Right cardiac atrium (tissue), 5 donors: ENCODE measurements at regions not wholly inside any gene's neighbourhood (a gene's known extent, or its start where the extent isn't known, plus 50 kb on each side); places are given as distances from the start of the nearest gene placed in this dataset.
"Not testable (repeated sequence)": the region's sequence is repeated elsewhere in the genome, so short reads cannot be mapped to it uniquely, and the experiment has no call there.

Experiments
- ATAC-seq, 2 donors: fragments of 200-7000 bp; cut with Tn5 transposase; one replicate each; pipeline versions ENCODE4 v1.8.0 to v1.9.1; 2020; ENCODE audit warnings: moderate library complexity in 2 of 2, mild to moderate bottlenecking in 1 of 2
- DNase-seq, 3 donors: peaks; one replicate each; pipeline ENCODE4 v3.0.0-alpha.2; 2020
- H3K27ac ChIP-seq: one replicate; pipeline ENCODE4 v1.5.1; 2013; ENCODE audit warnings: mild to moderate bottlenecking, low read length, control low read depth, moderate library complexity
- H3K27me3 ChIP-seq: one replicate; pipeline ENCODE4 v1.6.1; 2013; ENCODE audit not compliant: control insufficient read depth, insufficient read depth
- H3K4me1 ChIP-seq: one replicate; pipeline ENCODE4 v1.6.1; 2013; ENCODE audit warnings: low read length; ENCODE audit not compliant: control insufficient read depth, insufficient read depth
- H3K4me3 ChIP-seq: one replicate; pipeline ENCODE4 v1.5.1; 2013; ENCODE audit warnings: low read length, control low read depth
- H3K9me3 ChIP-seq: one replicate; pipeline ENCODE4 v1.6.1; 2013; ENCODE audit warnings: low read length; ENCODE audit not compliant: control insufficient read depth
- WGBS: extraction: QIAGEN DNeasy Blood & Tissue Kit; methylation state at CpG from one replicate; pipeline ENCODE4 v1.1.7; 2013; 5-methylcytosine and 5-hydroxymethylcytosine counted together
- intact Hi-C, 4 donors: fragments of 100-400 bp; cut with DNase I; formaldehyde crosslinking; loops; one replicate each; pipeline versions ENCODE4 v1.11.0 to v1.14.0; 2022 to 2023
- donor health status: healthy with polysubstance abuse.
- donor health status: DM: no; HTN: yes; CAD: no.
- donor health status: DM: no; HTN: no; CAD: no.
- donor health status: DM: no; HTN: yes; CAD: no; lungs with severe emphysema.
- donor health status: DM: yes; HTN: yes; CAD: no.

- Histone ChIP-seq H3K27ac (no peak overlapping the region), H3K4me3 (no peak overlapping the region), H3K9me3 (no peaks in the 10 kb centered on the region), H3K4me1 (no peaks in the 10 kb centered on the region), H3K27me3 (no peaks in the 10 kb centered on the region)
- intact Hi-C loops: no loop called here
- no peak for DNase-seq
- no peak for ATAC-seq
- 54% methylated on average over 12 of the region's 12 CpGs for WGBS
Measured at GRCh38 chr20:24842274-24842917, 106.7 kb upstream of the CST7 start.

- Histone ChIP-seq H3K4me3 (no peak overlapping the region), H3K4me1 (no peaks in the 10 kb centered on the region), H3K27me3 (no peaks in the 10 kb centered on the region), H3K27ac (no peak overlapping the region), H3K9me3 (no peaks in the 10 kb centered on the region)
- ATAC-seq (no peak), DNase-seq (no peak)
- intact Hi-C loops: no loop called here
- 63% methylated on average over 7 of the region's 7 CpGs for WGBS
Measured at GRCh38 chr20:24842918-24843715, 106.0 kb upstream of the CST7 start.

- no peak overlapping the region for H3K4me3 ChIP-seq
- DNase-seq: no peak
- 68% methylated on average over 5 of the region's 5 CpGs for WGBS
- no peak for ATAC-seq
- H3K27me3 ChIP-seq: no peaks in the 10 kb centered on the region
- no peak overlapping the region for H3K27ac ChIP-seq
- peaks cover 3% of the 10 kb centered on the region for H3K9me3 ChIP-seq
- intact Hi-C loops: no loop called here
- H3K4me1 ChIP-seq: no peaks in the 10 kb centered on the region
Measured at GRCh38 chr20:24850176-24850575, 98.9 kb upstream of the CST7 start.

DNA sequence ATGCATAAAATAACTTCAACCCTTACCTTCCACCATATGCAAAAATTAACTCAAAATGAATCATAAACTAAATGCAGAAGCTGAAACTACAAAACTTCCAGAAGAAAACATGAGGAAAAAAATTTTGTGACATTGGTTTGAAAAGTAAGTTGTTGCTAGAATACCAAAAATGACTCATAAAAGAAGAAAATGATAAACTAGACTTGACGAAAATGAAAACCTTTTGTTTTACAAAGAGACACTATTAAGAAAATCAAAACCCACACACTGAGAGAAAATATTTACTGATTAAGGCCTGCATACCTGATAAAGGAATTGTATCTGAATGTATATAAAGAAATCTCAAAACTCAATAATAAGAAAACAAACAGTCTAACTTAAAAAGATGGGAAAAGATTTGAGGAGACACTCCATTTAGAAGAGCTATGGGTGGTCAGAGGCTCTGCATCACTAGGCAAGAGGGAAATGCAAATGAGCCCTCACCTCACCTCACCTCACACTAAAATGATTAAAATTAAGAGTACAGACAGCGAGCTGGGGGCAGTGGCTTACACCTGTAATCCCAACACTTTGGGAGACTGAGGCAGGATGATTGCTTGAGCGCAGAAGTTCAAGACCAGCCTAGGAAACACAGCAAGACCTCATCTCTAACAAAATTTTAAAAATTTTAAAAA lies 97.6 kb upstream of the CST7 start:
- H3K27ac ChIP-seq: no peak overlapping the region
- no peaks in the 10 kb centered on the region for H3K4me1 ChIP-seq
- H3K27me3 ChIP-seq: no peaks in the 10 kb centered on the region
- intact Hi-C loops: no loop called here
- 77% methylated on average over 3 of the region's 3 CpGs for WGBS
- ATAC-seq: no peak
- H3K9me3 ChIP-seq: peaks cover 3% of the 10 kb centered on the region
- no peak overlapping the region for H3K4me3 ChIP-seq
- no peak for DNase-seq

GRCh38 chr20:24853916-24854315 lies 95.2 kb upstream of the CST7 start:
- Histone ChIP-seq H3K27me3 (no peaks in the 10 kb centered on the region), H3K4me3 (no peak overlapping the region), H3K9me3 (peaks cover 3% of the 10 kb centered on the region), H3K27ac (no peak overlapping the region), H3K4me1 (no peaks in the 10 kb centered on the region)
- ATAC-seq (no peak), DNase-seq (no peak)
- intact Hi-C loops: no loop called here
- WGBS: 39% methylated on average over 1 of the region's 1 CpG

DNA sequence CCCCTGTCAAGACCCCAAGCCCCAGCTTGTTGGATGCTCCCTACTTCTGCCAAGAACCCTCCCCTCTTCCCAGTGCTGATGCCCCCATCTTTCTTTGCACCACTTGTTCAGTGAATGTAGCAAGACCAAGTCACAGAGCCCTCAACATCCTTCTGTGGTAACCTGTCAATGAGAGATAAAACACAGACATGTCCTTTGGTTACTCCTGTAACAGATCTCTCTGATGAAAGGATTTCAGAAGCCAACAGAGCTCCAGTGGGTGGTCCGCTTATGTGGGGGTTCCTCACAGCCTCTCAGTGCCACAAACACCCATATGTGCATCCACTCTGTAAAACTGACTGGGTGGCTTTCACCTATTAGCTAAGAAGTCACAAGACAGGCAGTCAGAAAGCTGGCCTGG lies 93.2 kb upstream of the CST7 start:
- intact Hi-C loops: no loop called here
- Histone ChIP-seq H3K9me3 (peaks cover 3% of the 10 kb centered on the region), H3K27me3 (no peaks in the 10 kb centered on the region), H3K27ac (no peak overlapping the region), H3K4me1 (no peaks in the 10 kb centered on the region), H3K4me3 (no peak overlapping the region)
- DNase-seq: no peak
- no peak for ATAC-seq
- WGBS: 80% methylated on average over 1 of the region's 1 CpG

GRCh38 chr20:24858500-24858899 lies 90.6 kb upstream of the CST7 start:
- intact Hi-C loops, ATAC-seq, H3K9me3 ChIP-seq, H3K4me3 ChIP-seq, H3K27me3 ChIP-seq, H3K4me1 ChIP-seq, DNase-seq, H3K27ac ChIP-seq: not testable (repeated sequence)
- WGBS: 88% methylated on average over 9 of the region's 9 CpGs

DNA sequence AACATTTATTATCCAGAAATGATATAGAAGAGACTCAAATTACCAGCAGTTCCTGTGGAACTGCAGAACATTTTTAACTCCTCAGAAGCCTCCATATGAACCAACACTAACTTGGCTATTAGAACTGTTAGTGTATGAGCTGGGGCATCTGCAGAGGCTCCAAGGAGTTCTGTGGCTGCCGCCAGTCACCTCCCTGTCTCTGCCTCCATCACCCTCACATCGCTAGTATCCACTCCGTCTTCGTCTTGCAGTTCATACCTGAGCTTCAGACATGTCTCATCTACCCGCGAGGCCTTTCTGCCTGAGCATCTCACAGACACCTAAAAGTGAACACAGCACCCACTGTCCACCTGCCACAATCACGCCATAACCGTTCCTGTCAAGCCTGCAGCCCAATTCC lies 89.5 kb upstream of the CST7 start:
- H3K4me1 ChIP-seq: no peaks in the 10 kb centered on the region
- 92% methylated on average over 8 of the region's 8 CpGs for WGBS
- DNase-seq (no peak), ATAC-seq (no peak)
- no peak overlapping the region for H3K4me3 ChIP-seq
- no peaks in the 10 kb centered on the region for H3K27me3 ChIP-seq
- H3K9me3 ChIP-seq: peaks cover 2% of the 10 kb centered on the region
- intact Hi-C loops: no loop called here
- no peak overlapping the region for H3K27ac ChIP-seq

- H3K27ac ChIP-seq: no peak overlapping the region
- no peaks in the 10 kb centered on the region for H3K27me3 ChIP-seq
- WGBS: 75% methylated on average over 4 of the region's 4 CpGs
- no peak overlapping the region for H3K4me3 ChIP-seq
- no peak for DNase-seq
- H3K4me1 ChIP-seq: no peaks in the 10 kb centered on the region
- ATAC-seq: no peak
- intact Hi-C loops: no loop called here
- no peaks in the 10 kb centered on the region for H3K9me3 ChIP-seq
Measured at GRCh38 chr20:24862186-24862585, 86.9 kb upstream of the CST7 start.

GRCh38 chr20:24862606-24863005 lies 86.5 kb upstream of the CST7 start:
- H3K4me1 ChIP-seq: no peaks in the 10 kb centered on the region
- WGBS: 39% methylated on average over 6 of the region's 6 CpGs
- no peak overlapping the region for H3K4me3 ChIP-seq
- ATAC-seq (no peak), DNase-seq (no peak)
- no peak overlapping the region for H3K27ac ChIP-seq
- intact Hi-C loops: no loop called here
- H3K27me3 ChIP-seq: no peaks in the 10 kb centered on the region
- H3K9me3 ChIP-seq: no peaks in the 10 kb centered on the region

- intact Hi-C loops: no loop called here
- ATAC-seq (no peak), DNase-seq (no peak)
- no peaks in the 10 kb centered on the region for H3K4me1 ChIP-seq
- no peak overlapping the region for H3K4me3 ChIP-seq
- H3K27ac ChIP-seq: no peak overlapping the region
- no peaks in the 10 kb centered on the region for H3K27me3 ChIP-seq
- WGBS: 64% methylated on average over 2 of the region's 2 CpGs
- no peaks in the 10 kb centered on the region for H3K9me3 ChIP-seq
Measured at GRCh38 chr20:24863356-24863755, 85.7 kb upstream of the CST7 start.
